Activated T-helper 1 cell treated with anti-CD3 and anti-CD28 coated beads, Interleukin-12 subunit alpha, Interleukin-12 subunit beta, Interleukin-2, Interleukin-4 antibody, amounts not matched to agents 30 ng/mL and 10 ng/mL and 1 ng/mL, durations not matched to agents 14 hours and 24 hours and 36 hours (primary cell): ENCODE measurements at regions not wholly inside any gene's neighbourhood (a gene's known extent, or its start where the extent isn't known, plus 50 kb on each side); places are given as distances from the start of the nearest gene placed in this dataset.
"Not testable (repeated sequence)": the region's sequence is repeated elsewhere in the genome, so short reads cannot be mapped to it uniquely, and the experiment has no call there.

ENCODE experiments used
- DNase-seq: peaks from one replicate; pipeline ENCODE4 v3.0.0; 2021; ENCODE audit warnings: low spot score
- H3K27ac Mint-ChIP-seq: one replicate; pipeline ENCODE4 v1.8.0; 2021; ENCODE audit warnings: mild to moderate bottlenecking, mixed read lengths
- H3K27me3 Mint-ChIP-seq: one replicate; pipeline ENCODE4 v1.8.0; 2022; ENCODE audit warnings: mild to moderate bottlenecking, moderate library complexity, mixed read lengths; ENCODE audit not compliant: insufficient read depth
- H3K36me3 Mint-ChIP-seq: one replicate; pipeline ENCODE4 v1.8.0; 2021; ENCODE audit warnings: low read depth, mixed read lengths
- H3K4me1 Mint-ChIP-seq: one replicate; pipeline ENCODE4 v1.8.0; 2021; ENCODE audit warnings: low read depth, mixed read lengths
- H3K4me3 Mint-ChIP-seq: one replicate; pipeline ENCODE4 v1.8.0; 2021; ENCODE audit warnings: mild to moderate bottlenecking, moderate library complexity, mixed read lengths
- H3K9me3 Mint-ChIP-seq: one replicate; pipeline ENCODE4 v1.8.0; 2021; ENCODE audit warnings: mixed read lengths
- intact Hi-C: fragments of 100-400 bp; cut with micrococcal nuclease; formaldehyde crosslinking; loops from one replicate; pipeline ENCODE4 v1.15.1; 2024

- Mint-ChIP-seq H3K4me3 (no peak overlapping the region), H3K9me3 (peaks cover 11% of the 10 kb centered on the region), H3K4me1 (peaks cover 34% of the 10 kb centered on the region), H3K27ac (no peak overlapping the region), H3K27me3 (no peaks in the 10 kb centered on the region), H3K36me3 (no peaks in the 10 kb centered on the region)
- DNase-seq, result no peak
- intact Hi-C loops, result no loop called here
These were observed 119.4 kb upstream of the C1GALT1C1 start for GRCh38 chrX:120749141-120749846.

- Mint-ChIP-seq H3K4me1 (peaks cover 12% of the 10 kb centered on the region), H3K27me3 (no peaks in the 10 kb centered on the region), H3K9me3 (peaks cover 11% of the 10 kb centered on the region), H3K4me3 (no peak overlapping the region), H3K27ac (no peak overlapping the region), H3K36me3 (no peaks in the 10 kb centered on the region)
- DNase-seq, result no peak
- intact Hi-C loops, result no loop called here
These were observed 116.3 kb upstream of the C1GALT1C1 start for GRCh38 chrX:120746153-120746552.

- DNase-seq, result no peak
- H3K4me1 Mint-ChIP-seq, result peaks cover 10% of the 10 kb centered on the region
- intact Hi-C loops, result no loop called here
These were observed 113.3 kb upstream of the C1GALT1C1 start for GRCh38 chrX:120742946-120743665.

GRCh38 chrX:120741452-120741851 is 111.6 kb upstream of the C1GALT1C1 start:
- intact Hi-C loops, result no loop called here
- no peaks in the 10 kb centered on the region for H3K27me3 Mint-ChIP-seq
- H3K9me3 Mint-ChIP-seq, result peaks cover 11% of the 10 kb centered on the region
- H3K36me3 Mint-ChIP-seq, result no peaks in the 10 kb centered on the region
- no peak overlapping the region for H3K27ac Mint-ChIP-seq
- H3K4me1 Mint-ChIP-seq, result peaks cover 19% of the 10 kb centered on the region
- no peak for DNase-seq
- H3K4me3 Mint-ChIP-seq, result no peak overlapping the region

More at GRCh38 chrX:120742946-120743665, 113.3 kb upstream of the C1GALT1C1 start:
- Mint-ChIP-seq H3K4me3 (no peak overlapping the region), H3K9me3 (peaks cover 11% of the 10 kb centered on the region), H3K27me3 (no peaks in the 10 kb centered on the region), H3K36me3 (no peaks in the 10 kb centered on the region), H3K27ac (no peak overlapping the region)

- no peaks in the 10 kb centered on the region for H3K27me3 Mint-ChIP-seq
- H3K4me1 Mint-ChIP-seq, result peaks cover 21% of the 10 kb centered on the region
- H3K4me3 Mint-ChIP-seq, result no peak overlapping the region
- no peak for DNase-seq
- intact Hi-C loops, result no loop called here
- H3K36me3 Mint-ChIP-seq, result no peaks in the 10 kb centered on the region
- no peak overlapping the region for H3K27ac Mint-ChIP-seq
- H3K9me3 Mint-ChIP-seq, result peaks cover 7% of the 10 kb centered on the region
These were observed 110.2 kb upstream of the C1GALT1C1 start for GRCh38 chrX:120740072-120740471.

- intact Hi-C loops, result loop anchor here (5.0 kb wide), 1 partner anchor 42 kb away; no protein-coding TSS in a partner anchor
- H3K27ac Mint-ChIP-seq, result no peak overlapping the region
These were observed 109.4 kb upstream of the C1GALT1C1 start for GRCh38 chrX:120739300-120739699.

GRCh38 chrX:120736989-120737388 is 107.1 kb upstream of the C1GALT1C1 start:
- H3K36me3 Mint-ChIP-seq, result no peaks in the 10 kb centered on the region
- no peaks in the 10 kb centered on the region for H3K9me3 Mint-ChIP-seq
- DNase-seq, result no peak
- H3K4me3 Mint-ChIP-seq, result no peak overlapping the region
- intact Hi-C loops, result loop anchor here (2.0 to 5.0 kb wide), 2 partner anchors 16 to 40 kb away; no protein-coding TSS in a partner anchor
- H3K27me3 Mint-ChIP-seq, result no peaks in the 10 kb centered on the region
- H3K27ac Mint-ChIP-seq, result no peak overlapping the region
- peaks cover 21% of the 10 kb centered on the region for H3K4me1 Mint-ChIP-seq

More at GRCh38 chrX:120739300-120739699, 109.4 kb upstream of the C1GALT1C1 start:
- Mint-ChIP-seq H3K36me3 (no peaks in the 10 kb centered on the region), H3K27me3 (no peaks in the 10 kb centered on the region), H3K4me1 (peaks cover 21% of the 10 kb centered on the region), H3K4me3 (no peak overlapping the region), H3K9me3 (peaks cover under 1% of the 10 kb centered on the region)
- no peak for DNase-seq

- Mint-ChIP-seq H3K4me1 (peaks cover 21% of the 10 kb centered on the region), H3K27ac (no peak overlapping the region), H3K27me3 (no peaks in the 10 kb centered on the region), H3K4me3 (no peak overlapping the region), H3K9me3 (no peaks in the 10 kb centered on the region), H3K36me3 (no peaks in the 10 kb centered on the region)
- intact Hi-C loops, result loop anchor here (2.0 to 5.0 kb wide), 2 partner anchors 17 to 39 kb away; no protein-coding TSS in a partner anchor
- DNase-seq, result no peak
These were observed 106.1 kb upstream of the C1GALT1C1 start for GRCh38 chrX:120735966-120736365.

- Mint-ChIP-seq H3K27ac (no peak overlapping the region), H3K36me3 (no peaks in the 10 kb centered on the region), H3K4me3 (no peak overlapping the region), H3K4me1 (peaks cover 13% of the 10 kb centered on the region), H3K27me3 (no peaks in the 10 kb centered on the region), H3K9me3 (no peaks in the 10 kb centered on the region)
- no peak for DNase-seq
- intact Hi-C loops, result no loop called here
These were observed 103.0 kb upstream of the C1GALT1C1 start for GRCh38 chrX:120732879-120733278.

GRCh38 chrX:120732461-120732860 is 102.6 kb upstream of the C1GALT1C1 start:
- H3K4me3 Mint-ChIP-seq, result no peak overlapping the region
- DNase-seq, result no peak
- H3K9me3 Mint-ChIP-seq, result no peaks in the 10 kb centered on the region
- H3K4me1 Mint-ChIP-seq, result peaks cover 12% of the 10 kb centered on the region
- H3K27me3 Mint-ChIP-seq, result no peaks in the 10 kb centered on the region
- no peak overlapping the region for H3K27ac Mint-ChIP-seq
- intact Hi-C loops, result no loop called here
- no peaks in the 10 kb centered on the region for H3K36me3 Mint-ChIP-seq

GRCh38 chrX:120731386-120731785 is 101.5 kb upstream of the C1GALT1C1 start:
- intact Hi-C loops, result no loop called here
- Mint-ChIP-seq H3K27me3 (no peaks in the 10 kb centered on the region), H3K4me1 (peaks cover 1% of the 10 kb centered on the region), H3K4me3 (no peak overlapping the region), H3K36me3 (no peaks in the 10 kb centered on the region), H3K27ac (no peak overlapping the region), H3K9me3 (no peaks in the 10 kb centered on the region)
- DNase-seq, result no peak

GRCh38 chrX:120729506-120730255 is 99.8 kb upstream of the C1GALT1C1 start:
- H3K4me3 Mint-ChIP-seq, intact Hi-C loops: not testable (repeated sequence)

GRCh38 chrX:120727911-120728310 is 98.1 kb upstream of the C1GALT1C1 start:
- Mint-ChIP-seq H3K4me1 (peaks cover 8% of the 10 kb centered on the region), H3K36me3 (no peaks in the 10 kb centered on the region), H3K4me3 (no peak overlapping the region), H3K9me3 (no peaks in the 10 kb centered on the region), H3K27ac (no peak overlapping the region), H3K27me3 (no peaks in the 10 kb centered on the region)
- intact Hi-C loops, result no loop called here
- DNase-seq, result no peak

More at GRCh38 chrX:120729506-120730255, 99.8 kb upstream of the C1GALT1C1 start:
- not testable (repeated sequence) for H3K27me3 Mint-ChIP-seq, H3K4me1 Mint-ChIP-seq, H3K27ac Mint-ChIP-seq, H3K9me3 Mint-ChIP-seq, H3K36me3 Mint-ChIP-seq, DNase-seq
